Uterus (tissue), 2 donors: ENCODE measurements at regions not wholly inside any gene's neighbourhood (a gene's known extent, or its start where the extent isn't known, plus 50 kb on each side); places are given as distances from the start of the nearest gene placed in this dataset.

Source experiments
- POLR2A ChIP-seq, 2 donors: fragments of 450-650 bp; IDR thresholded peaks; one replicate each; pipeline ENCODE4 v1.6.1; 2016; ENCODE audit warnings: antibody characterized with exemption in 2 of 2, mild to moderate bottlenecking in 1 of 2, moderate library complexity in 1 of 2
- TF ChIP-seq, protein P1 (sequence below), 4 experiments: fragments of 200-600 bp in 2 of 4; fragments of 450-650 bp in 2 of 4; sonication (generic) in 2 of 4; IDR thresholded peaks; one replicate each; pipeline ENCODE4 v1.5.1; 2016 to 2019; ENCODE audit warnings: antibody characterized with exemption in 4 of 4, mild to moderate bottlenecking in 2 of 4, moderate library complexity in 1 of 4

DNA sequence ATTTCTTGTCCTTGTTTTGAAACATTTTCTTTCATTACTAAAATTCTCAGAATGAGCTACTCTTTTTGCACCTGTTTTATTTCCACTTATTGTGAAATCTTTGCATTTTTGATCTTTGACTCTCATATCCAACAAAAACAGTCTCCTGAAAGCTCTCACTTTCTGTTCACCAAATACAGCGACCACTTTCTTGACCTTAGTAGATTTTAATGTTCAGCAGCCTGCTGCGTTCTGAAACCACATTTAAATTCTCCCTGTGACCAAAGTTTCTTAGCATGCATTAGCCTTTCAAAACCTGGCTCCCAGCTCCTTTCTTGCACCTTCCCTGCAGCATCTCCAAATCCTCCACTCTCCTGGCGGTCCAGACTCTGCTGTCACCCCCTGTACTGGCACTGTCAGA is 404.4 kb upstream of the PDE3A start:
- TF ChIP-seq, protein P1, sequence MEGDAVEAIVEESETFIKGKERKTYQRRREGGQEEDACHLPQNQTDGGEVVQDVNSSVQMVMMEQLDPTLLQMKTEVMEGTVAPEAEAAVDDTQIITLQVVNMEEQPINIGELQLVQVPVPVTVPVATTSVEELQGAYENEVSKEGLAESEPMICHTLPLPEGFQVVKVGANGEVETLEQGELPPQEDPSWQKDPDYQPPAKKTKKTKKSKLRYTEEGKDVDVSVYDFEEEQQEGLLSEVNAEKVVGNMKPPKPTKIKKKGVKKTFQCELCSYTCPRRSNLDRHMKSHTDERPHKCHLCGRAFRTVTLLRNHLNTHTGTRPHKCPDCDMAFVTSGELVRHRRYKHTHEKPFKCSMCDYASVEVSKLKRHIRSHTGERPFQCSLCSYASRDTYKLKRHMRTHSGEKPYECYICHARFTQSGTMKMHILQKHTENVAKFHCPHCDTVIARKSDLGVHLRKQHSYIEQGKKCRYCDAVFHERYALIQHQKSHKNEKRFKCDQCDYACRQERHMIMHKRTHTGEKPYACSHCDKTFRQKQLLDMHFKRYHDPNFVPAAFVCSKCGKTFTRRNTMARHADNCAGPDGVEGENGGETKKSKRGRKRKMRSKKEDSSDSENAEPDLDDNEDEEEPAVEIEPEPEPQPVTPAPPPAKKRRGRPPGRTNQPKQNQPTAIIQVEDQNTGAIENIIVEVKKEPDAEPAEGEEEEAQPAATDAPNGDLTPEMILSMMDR (IDR thresholded peaks at IDR 0.05) = no peak
- no peak for TF ChIP-seq POLR2A (IDR thresholded peaks at IDR 0.05)
